PFSK-1 (cell line): ENCODE measurements at regions not wholly inside any gene's neighbourhood (a gene's known extent, or its start where the extent isn't known, plus 50 kb on each side); places are given as distances from the start of the nearest gene placed in this dataset.

ENCODE experiments used
- FOXP2 ChIP-seq: optimal IDR thresholded peaks from 2 replicates; pipeline ENCODE3; 2011; ENCODE audit warnings: borderline replicate concordance, control low read depth, inconsistent platforms; ENCODE audit not compliant: insufficient read depth; ENCODE audit errors: extremely low read length, extremely low read depth
- POLR2AphosphoS5 ChIP-seq: IDR thresholded peaks from 2 replicates; pipeline ENCODE4 v1.6.1; 2012; ENCODE audit warnings: low read depth, mild to moderate bottlenecking, control low read depth, low read length, moderate library complexity
- SIN3A ChIP-seq: IDR thresholded peaks from 2 replicates; pipeline ENCODE4 v1.6.1; 2012; ENCODE audit warnings: mild to moderate bottlenecking, low read length, moderate library complexity, borderline replicate concordance; ENCODE audit not compliant: insufficient read depth
- TAF1 ChIP-seq: IDR thresholded peaks from 2 replicates; pipeline ENCODE4 v1.6.1; 2012; ENCODE audit warnings: low read length, control low read depth, borderline replicate concordance; ENCODE audit not compliant: insufficient read depth
- TF ChIP-seq, protein P1 (sequence below), 2 experiments: IDR thresholded peaks; 2 replicates each; pipeline versions ENCODE4 v1.6.1 to v1.8.0; 2011 to 2012; ENCODE audit warnings: low read depth in 2 of 2, low read length in 2 of 2, control low read depth in 1 of 2, inconsistent platforms in 1 of 2, mild to moderate bottlenecking in 1 of 2, moderate library complexity in 1 of 2; ENCODE audit not compliant: insufficient read depth in 1 of 2

DNA sequence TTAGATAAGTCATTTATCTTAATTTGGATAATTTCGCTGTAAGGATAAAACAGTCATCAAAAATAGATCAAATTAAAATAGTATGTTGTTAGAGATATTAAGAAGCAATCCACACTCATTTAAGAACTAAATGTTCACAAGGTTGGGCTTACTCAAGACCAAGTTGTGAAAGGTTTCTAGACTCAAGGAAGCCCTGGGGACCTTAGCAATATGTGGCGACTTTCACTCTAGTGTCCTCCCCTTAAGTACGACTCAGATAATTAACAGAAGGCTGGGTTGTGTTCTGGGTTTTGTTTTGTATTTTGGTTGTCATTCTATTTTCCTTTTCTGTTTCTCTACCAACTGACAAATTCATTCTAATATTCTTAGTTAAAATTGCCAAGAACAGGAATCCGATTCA is 1008.0 kb downstream of the PCDH9 start:
- TF ChIP-seq, protein P1, sequence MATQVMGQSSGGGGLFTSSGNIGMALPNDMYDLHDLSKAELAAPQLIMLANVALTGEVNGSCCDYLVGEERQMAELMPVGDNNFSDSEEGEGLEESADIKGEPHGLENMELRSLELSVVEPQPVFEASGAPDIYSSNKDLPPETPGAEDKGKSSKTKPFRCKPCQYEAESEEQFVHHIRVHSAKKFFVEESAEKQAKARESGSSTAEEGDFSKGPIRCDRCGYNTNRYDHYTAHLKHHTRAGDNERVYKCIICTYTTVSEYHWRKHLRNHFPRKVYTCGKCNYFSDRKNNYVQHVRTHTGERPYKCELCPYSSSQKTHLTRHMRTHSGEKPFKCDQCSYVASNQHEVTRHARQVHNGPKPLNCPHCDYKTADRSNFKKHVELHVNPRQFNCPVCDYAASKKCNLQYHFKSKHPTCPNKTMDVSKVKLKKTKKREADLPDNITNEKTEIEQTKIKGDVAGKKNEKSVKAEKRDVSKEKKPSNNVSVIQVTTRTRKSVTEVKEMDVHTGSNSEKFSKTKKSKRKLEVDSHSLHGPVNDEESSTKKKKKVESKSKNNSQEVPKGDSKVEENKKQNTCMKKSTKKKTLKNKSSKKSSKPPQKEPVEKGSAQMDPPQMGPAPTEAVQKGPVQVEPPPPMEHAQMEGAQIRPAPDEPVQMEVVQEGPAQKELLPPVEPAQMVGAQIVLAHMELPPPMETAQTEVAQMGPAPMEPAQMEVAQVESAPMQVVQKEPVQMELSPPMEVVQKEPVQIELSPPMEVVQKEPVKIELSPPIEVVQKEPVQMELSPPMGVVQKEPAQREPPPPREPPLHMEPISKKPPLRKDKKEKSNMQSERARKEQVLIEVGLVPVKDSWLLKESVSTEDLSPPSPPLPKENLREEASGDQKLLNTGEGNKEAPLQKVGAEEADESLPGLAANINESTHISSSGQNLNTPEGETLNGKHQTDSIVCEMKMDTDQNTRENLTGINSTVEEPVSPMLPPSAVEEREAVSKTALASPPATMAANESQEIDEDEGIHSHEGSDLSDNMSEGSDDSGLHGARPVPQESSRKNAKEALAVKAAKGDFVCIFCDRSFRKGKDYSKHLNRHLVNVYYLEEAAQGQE (IDR thresholded peaks at IDR 0.05; ENCODE audit: insufficient read depth in 1 of 2, low read depth in 2 of 2, low read length in 2 of 2), result no peak
- TF ChIP-seq TAF1 (no peak), FOXP2 (no peak), SIN3A (no peak), POLR2AphosphoS5 (no peak)

DNA sequence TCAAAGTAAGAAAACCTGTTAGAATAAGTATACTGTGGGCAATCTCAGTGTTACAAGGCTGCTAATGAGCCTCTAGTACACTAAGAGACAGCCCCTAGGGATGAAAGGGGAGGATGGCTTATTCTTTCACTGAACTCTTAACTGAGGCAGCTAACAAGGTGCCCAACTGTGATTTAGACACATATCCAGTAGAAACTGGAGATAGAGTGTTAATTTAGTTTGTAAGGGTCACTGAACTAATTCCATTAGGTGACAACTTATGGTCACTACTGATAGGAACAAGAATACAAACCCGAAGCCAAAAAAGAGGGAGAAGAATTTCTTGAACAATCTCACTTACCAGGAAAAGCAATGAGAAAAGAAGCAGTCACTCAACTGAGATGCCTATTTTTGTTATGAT is 1010.6 kb downstream of the PCDH9 start:
- TF ChIP-seq TAF1 (no peak), POLR2AphosphoS5 (no peak), FOXP2 (no peak), SIN3A (no peak)
- TF ChIP-seq, protein P1 (IDR thresholded peaks at IDR 0.05; ENCODE audit: insufficient read depth in 1 of 2, low read depth in 2 of 2, low read length in 2 of 2), result no peak

DNA sequence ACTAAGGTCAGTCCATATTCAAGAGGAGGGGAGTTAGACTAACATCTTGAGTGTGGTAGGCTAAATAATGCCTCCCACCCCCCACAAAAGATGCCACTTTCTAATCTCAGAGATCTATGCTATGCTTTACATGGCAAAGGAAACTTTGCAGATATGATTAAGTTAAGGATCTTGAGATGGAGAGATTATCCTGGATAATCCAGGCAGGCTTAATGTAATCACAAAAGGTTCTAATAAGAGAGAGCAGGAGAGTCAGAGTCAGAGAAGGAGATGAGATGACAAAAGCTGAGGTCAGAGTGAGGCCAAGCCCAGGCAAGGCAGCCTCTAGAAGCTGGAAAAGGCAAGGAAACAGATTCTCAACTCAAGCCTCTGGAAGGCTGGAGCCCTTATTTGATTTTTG is 1011.6 kb downstream of the PCDH9 start:
- TF ChIP-seq, protein P1 (IDR thresholded peaks at IDR 0.05; ENCODE audit: insufficient read depth in 1 of 2, low read depth in 2 of 2, low read length in 2 of 2), result no peak
- TF ChIP-seq SIN3A (no peak), TAF1 (no peak), FOXP2 (no peak), POLR2AphosphoS5 (no peak)

DNA sequence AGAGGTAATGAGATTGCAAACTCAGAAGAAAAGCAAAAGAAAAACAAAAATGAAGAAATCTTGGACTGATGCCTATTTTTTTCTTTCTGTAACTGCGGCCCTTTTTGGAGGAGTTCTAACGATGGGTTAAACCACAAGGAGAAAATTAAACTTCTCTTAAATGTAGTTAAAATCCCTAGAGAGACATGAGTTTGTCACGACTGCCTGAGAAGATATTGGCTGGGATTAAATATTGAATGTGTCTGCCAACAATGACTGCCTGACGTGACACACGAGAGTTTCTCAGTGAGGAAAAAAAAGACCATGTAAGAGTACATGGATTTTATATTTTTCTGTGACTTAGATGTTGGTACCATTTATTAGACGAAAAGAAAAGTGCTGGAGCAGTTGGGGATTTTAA is 1013.4 kb downstream of the PCDH9 start:
- TF ChIP-seq SIN3A (no peak), POLR2AphosphoS5 (no peak), FOXP2 (no peak), TAF1 (no peak)
- TF ChIP-seq, protein P1 (IDR thresholded peaks at IDR 0.05; ENCODE audit: insufficient read depth in 1 of 2, low read depth in 2 of 2, low read length in 2 of 2), result no peak

DNA sequence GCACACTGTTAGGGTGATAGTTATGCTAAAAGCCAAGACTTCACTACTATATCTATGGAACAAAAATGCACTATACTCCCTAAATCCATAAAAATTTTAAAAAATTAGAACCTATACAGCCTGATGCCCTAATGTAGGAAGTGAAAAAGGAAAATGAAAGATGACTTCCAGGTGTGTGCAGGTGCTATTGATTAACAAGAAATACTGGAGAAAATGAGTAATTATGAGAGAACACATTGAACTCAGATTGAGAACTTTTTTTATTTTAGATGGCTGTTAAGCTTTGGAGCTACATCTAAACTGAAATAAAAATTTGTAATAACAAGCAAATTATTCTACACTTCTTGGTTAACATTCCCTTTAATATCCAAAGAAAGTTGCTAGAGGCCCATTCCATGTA is 1015.7 kb downstream of the PCDH9 start:
- no peak for TF ChIP-seq FOXP2
- TF ChIP-seq POLR2AphosphoS5, result no peak
- TF ChIP-seq, protein P1 (IDR thresholded peaks at IDR 0.05; ENCODE audit: insufficient read depth in 1 of 2, low read depth in 2 of 2, low read length in 2 of 2), result no peak
- no peak for TF ChIP-seq TAF1
